ENCODE measurements at regions not wholly inside any gene's neighbourhood (a gene's known extent, or its start where the extent isn't known, plus 50 kb on each side); places are given as distances from the start of the nearest gene placed in this dataset.

- TF ChIP-seq CTCF (IDR thresholded peaks at IDR 0.05; ENCODE audit: low read depth, low read length), result no peak
- TF ChIP-seq POLR2A (IDR thresholded peaks at IDR 0.05; ENCODE audit: extremely low read depth, insufficient read length), result no peak
These were observed 234.9 kb downstream of the SH2D4B start for GRCh38 chr10:80772596-80772995.
